Loucy (cell line): ENCODE measurements at regions not wholly inside any gene's neighbourhood (a gene's known extent, or its start where the extent isn't known, plus 50 kb on each side); places are given as distances from the start of the nearest gene placed in this dataset.

Experiments used
- H2AFZ ChIP-seq: fragments of 200-600 bp; sonication (generic); 2 replicates; pipeline ENCODE4 v1.6.0; 2016; ENCODE audit warnings: antibody characterized with exemption, mild to moderate bottlenecking, low read length, moderate library complexity
- H3F3A ChIP-seq: fragments of 200-600 bp; 2 replicates; pipeline ENCODE4 v1.6.0; 2016; ENCODE audit warnings: antibody characterized with exemption, low read depth, mild to moderate bottlenecking
- H3K27me3 ChIP-seq: fragments of 200-600 bp; sonication (generic); 2 replicates; pipeline ENCODE4 v1.6.1; 2014; ENCODE audit warnings: low read length, mild to moderate bottlenecking; ENCODE audit not compliant: insufficient read depth, poor library complexity, severe bottlenecking
- H3K36me3 ChIP-seq: fragments of 200-600 bp; sonication (generic); 2 replicates; pipeline ENCODE4 v1.6.1; 2016; ENCODE audit warnings: low read length; ENCODE audit not compliant: insufficient read depth
- H3K4me1 ChIP-seq: fragments of 200-600 bp; sonication (generic); 2 replicates; pipeline ENCODE4 v1.5.1; 2014; ENCODE audit warnings: low read length, mild to moderate bottlenecking; ENCODE audit not compliant: insufficient read depth, poor library complexity, severe bottlenecking
- H3K4me2 ChIP-seq: fragments of 200-600 bp; sonication (generic); 2 replicates; pipeline ENCODE4 v1.6.0; 2014; ENCODE audit warnings: antibody characterized with exemption, low read length, low read depth, mild to moderate bottlenecking; ENCODE audit not compliant: poor library complexity, severe bottlenecking
- H3K4me3 ChIP-seq: fragments of 200-600 bp; sonication (generic); 2 replicates; pipeline ENCODE4 v1.5.1; 2014; ENCODE audit warnings: low read length, mild to moderate bottlenecking, mixed read lengths; ENCODE audit not compliant: poor library complexity, severe bottlenecking
- H3K79me2 ChIP-seq: fragments of 200-600 bp; sonication (generic); 2 replicates; pipeline ENCODE4 v1.6.1; 2014; ENCODE audit warnings: low read length; ENCODE audit not compliant: insufficient read depth
- H3K9ac ChIP-seq: fragments of 200-600 bp; sonication (generic); 2 replicates; pipeline ENCODE4 v1.6.0; 2014; ENCODE audit warnings: mild to moderate bottlenecking, low read depth, low read length, moderate library complexity; ENCODE audit not compliant: poor library complexity, severe bottlenecking
- H3K9me2 ChIP-seq: fragments of 200-600 bp; sonication (generic); replicated peaks from 2 replicates; pipeline ENCODE4 v1.6.1; 2016; ENCODE audit warnings: low read depth, low read length, mixed read lengths
- H3K9me3 ChIP-seq: fragments of 200-600 bp; sonication (generic); 2 replicates; pipeline ENCODE4 v1.6.1; 2014; ENCODE audit warnings: mild to moderate bottlenecking, antibody characterized with exemption, low read length, low read depth; ENCODE audit not compliant: insufficient read depth
- H4K20me1 ChIP-seq: fragments of 200-600 bp; sonication (generic); 2 replicates; pipeline ENCODE4 v1.6.0; 2014; ENCODE audit warnings: antibody characterized with exemption, low read length, mild to moderate bottlenecking; ENCODE audit not compliant: insufficient read depth, poor library complexity, severe bottlenecking
- EZH2phosphoT487 ChIP-seq: fragments of 200-600 bp; IDR thresholded peaks from 2 replicates; pipeline ENCODE4 v1.6.1; 2018; ENCODE audit warnings: antibody characterized with exemption, mild to moderate bottlenecking, moderate library complexity, borderline replicate concordance
- TF ChIP-seq, protein P1 (sequence below): fragments of 200-600 bp; sonication (generic); conservative IDR thresholded peaks from 2 replicates; pipeline ENCODE4 v1.5.1; 2014; ENCODE audit warnings: mild to moderate bottlenecking, antibody characterized with exemption, low read length

DNA sequence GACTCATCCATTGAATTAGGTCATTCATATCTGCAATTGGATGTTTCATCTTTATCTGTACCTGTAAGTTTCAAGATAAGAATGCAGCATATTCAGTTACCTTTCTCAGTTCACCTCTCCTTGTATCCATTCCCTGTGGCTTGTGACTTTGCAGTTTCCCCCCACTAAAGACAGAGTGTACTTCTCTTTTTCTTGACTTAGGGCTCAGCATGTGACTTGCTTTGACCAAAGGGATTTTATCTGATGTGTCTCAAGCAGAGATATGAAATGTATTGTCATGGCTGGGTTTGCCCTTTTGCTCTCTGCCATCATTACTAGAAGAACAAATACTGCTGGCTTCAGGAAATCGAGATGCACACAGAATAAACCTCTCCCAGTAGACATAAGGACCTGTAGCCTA lies 754.8 kb downstream of the ADGRL2 start:
- no peak overlapping the region for H3K4me3 ChIP-seq

DNA sequence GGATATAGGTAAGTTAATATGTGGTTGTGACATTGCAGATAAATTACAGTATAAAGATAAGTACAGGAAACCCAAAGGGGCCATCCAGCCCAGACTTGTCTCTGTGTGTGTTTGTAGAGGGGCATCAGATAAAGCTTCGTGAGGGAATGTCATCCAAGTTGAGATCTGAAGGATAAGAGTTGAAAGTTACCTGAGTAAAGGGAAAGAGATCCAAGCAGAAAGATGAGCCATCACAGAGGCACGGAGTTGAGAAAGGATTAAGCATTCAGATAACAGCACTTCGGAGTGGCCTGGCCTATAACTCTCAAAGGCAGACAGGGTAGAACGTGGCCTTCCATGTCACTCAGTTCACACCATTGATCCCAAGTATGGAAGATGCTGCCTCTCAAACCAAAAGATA lies 749.1 kb downstream of the ADGRL2 start:
- H4K20me1 ChIP-seq, result no peaks in the 10 kb centered on the region
- H2AFZ ChIP-seq, result no peak overlapping the region
- TF ChIP-seq EZH2phosphoT487, result no peak
- TF ChIP-seq, protein P1, sequence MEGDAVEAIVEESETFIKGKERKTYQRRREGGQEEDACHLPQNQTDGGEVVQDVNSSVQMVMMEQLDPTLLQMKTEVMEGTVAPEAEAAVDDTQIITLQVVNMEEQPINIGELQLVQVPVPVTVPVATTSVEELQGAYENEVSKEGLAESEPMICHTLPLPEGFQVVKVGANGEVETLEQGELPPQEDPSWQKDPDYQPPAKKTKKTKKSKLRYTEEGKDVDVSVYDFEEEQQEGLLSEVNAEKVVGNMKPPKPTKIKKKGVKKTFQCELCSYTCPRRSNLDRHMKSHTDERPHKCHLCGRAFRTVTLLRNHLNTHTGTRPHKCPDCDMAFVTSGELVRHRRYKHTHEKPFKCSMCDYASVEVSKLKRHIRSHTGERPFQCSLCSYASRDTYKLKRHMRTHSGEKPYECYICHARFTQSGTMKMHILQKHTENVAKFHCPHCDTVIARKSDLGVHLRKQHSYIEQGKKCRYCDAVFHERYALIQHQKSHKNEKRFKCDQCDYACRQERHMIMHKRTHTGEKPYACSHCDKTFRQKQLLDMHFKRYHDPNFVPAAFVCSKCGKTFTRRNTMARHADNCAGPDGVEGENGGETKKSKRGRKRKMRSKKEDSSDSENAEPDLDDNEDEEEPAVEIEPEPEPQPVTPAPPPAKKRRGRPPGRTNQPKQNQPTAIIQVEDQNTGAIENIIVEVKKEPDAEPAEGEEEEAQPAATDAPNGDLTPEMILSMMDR, result no peak
- no peaks in the 10 kb centered on the region for H3K4me1 ChIP-seq
- H3K27me3 ChIP-seq, result no peaks in the 10 kb centered on the region
- no peak overlapping the region for H3K9ac ChIP-seq
- H3K36me3 ChIP-seq, result no peaks in the 10 kb centered on the region
- no peaks in the 10 kb centered on the region for H3K9me3 ChIP-seq
- no peak overlapping the region for H3K4me2 ChIP-seq
- H3F3A ChIP-seq, result no peaks in the 10 kb centered on the region
- no peaks in the 10 kb centered on the region for H3K79me2 ChIP-seq
- H3K9me2 ChIP-seq, result no peaks in the 10 kb centered on the region
- H3K4me3 ChIP-seq, result no peak overlapping the region

More for the DNA sequence above, 754.8 kb downstream of the ADGRL2 start:
- H3K27me3 ChIP-seq, result no peaks in the 10 kb centered on the region
- H3K9me3 ChIP-seq, result no peaks in the 10 kb centered on the region
- no peaks in the 10 kb centered on the region for H3K79me2 ChIP-seq
- H3K9me2 ChIP-seq, result no peaks in the 10 kb centered on the region
- no peaks in the 10 kb centered on the region for H4K20me1 ChIP-seq
- no peaks in the 10 kb centered on the region for H3F3A ChIP-seq
- no peak overlapping the region for H3K4me2 ChIP-seq
- no peaks in the 10 kb centered on the region for H3K36me3 ChIP-seq
- no peak for TF ChIP-seq EZH2phosphoT487
- TF ChIP-seq, protein P1, result no peak
- H3K9ac ChIP-seq, result no peak overlapping the region
- H2AFZ ChIP-seq, result no peak overlapping the region
- H3K4me1 ChIP-seq, result no peaks in the 10 kb centered on the region

DNA sequence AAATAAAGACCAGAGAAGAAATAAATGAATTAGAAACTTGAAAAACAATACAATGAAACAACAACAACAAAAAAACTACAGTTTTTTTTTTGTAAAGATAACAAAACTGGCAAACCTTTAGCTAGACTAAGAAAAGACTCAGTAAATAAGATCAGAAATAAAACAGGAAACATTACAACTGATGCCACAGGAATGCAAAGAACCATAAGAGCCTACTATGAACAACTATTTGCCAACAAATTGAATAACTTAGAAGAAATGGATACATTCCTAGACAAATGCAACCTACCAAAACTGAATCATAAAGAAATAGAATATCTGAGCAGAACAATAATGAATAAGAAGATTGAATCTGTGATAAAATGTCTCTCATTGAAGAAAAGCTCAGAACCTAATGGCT lies 742.0 kb downstream of the ADGRL2 start:
- no peaks in the 10 kb centered on the region for H3K79me2 ChIP-seq
- H3K27me3 ChIP-seq, result no peaks in the 10 kb centered on the region
- no peaks in the 10 kb centered on the region for H3K36me3 ChIP-seq
- no peak overlapping the region for H3K4me2 ChIP-seq
- no peak overlapping the region for H3K4me3 ChIP-seq
- H4K20me1 ChIP-seq, result no peaks in the 10 kb centered on the region
- no peak overlapping the region for H2AFZ ChIP-seq
- H3K9me2 ChIP-seq, result no peaks in the 10 kb centered on the region
- H3K9ac ChIP-seq, result no peak overlapping the region
- no peaks in the 10 kb centered on the region for H3F3A ChIP-seq
- no peaks in the 10 kb centered on the region for H3K9me3 ChIP-seq
- no peak for TF ChIP-seq EZH2phosphoT487
- TF ChIP-seq, protein P1, result no peak
- H3K4me1 ChIP-seq, result no peaks in the 10 kb centered on the region
